Right cardiac atrium (tissue), 5 donors: ENCODE measurements at regions not wholly inside any gene's neighbourhood (a gene's known extent, or its start where the extent isn't known, plus 50 kb on each side); places are given as distances from the start of the nearest gene placed in this dataset.
A peak's percentile ranks its signal among the peaks of the same experiment; 100 is the strongest.

Experiments used
- ATAC-seq, 2 donors: fragments of 200-7000 bp; cut with Tn5 transposase; one replicate each; pipeline versions ENCODE4 v1.8.0 to v1.9.1; 2020; ENCODE audit warnings: moderate library complexity in 2 of 2, mild to moderate bottlenecking in 1 of 2
- DNase-seq, 3 donors: peaks; one replicate each; pipeline ENCODE4 v3.0.0-alpha.2; 2020
- H3K27ac ChIP-seq: one replicate; pipeline ENCODE4 v1.5.1; 2013; ENCODE audit warnings: mild to moderate bottlenecking, low read length, control low read depth, moderate library complexity
- H3K27me3 ChIP-seq: one replicate; pipeline ENCODE4 v1.6.1; 2013; ENCODE audit not compliant: control insufficient read depth, insufficient read depth
- H3K4me1 ChIP-seq: one replicate; pipeline ENCODE4 v1.6.1; 2013; ENCODE audit warnings: low read length; ENCODE audit not compliant: control insufficient read depth, insufficient read depth
- H3K4me3 ChIP-seq: one replicate; pipeline ENCODE4 v1.5.1; 2013; ENCODE audit warnings: low read length, control low read depth
- H3K9me3 ChIP-seq: one replicate; pipeline ENCODE4 v1.6.1; 2013; ENCODE audit warnings: low read length; ENCODE audit not compliant: control insufficient read depth
- WGBS: extraction: QIAGEN DNeasy Blood & Tissue Kit; methylation state at CpG from one replicate; pipeline ENCODE4 v1.1.7; 2013; 5-methylcytosine and 5-hydroxymethylcytosine counted together
- intact Hi-C, 4 donors: fragments of 100-400 bp; cut with DNase I; formaldehyde crosslinking; loops; one replicate each; pipeline versions ENCODE4 v1.11.0 to v1.14.0; 2022 to 2023
- donor health status: healthy with polysubstance abuse.
- donor health status: DM: no; HTN: yes; CAD: no.
- donor health status: DM: no; HTN: no; CAD: no.
- donor health status: DM: no; HTN: yes; CAD: no; lungs with severe emphysema.
- donor health status: DM: yes; HTN: yes; CAD: no.

- no peak overlapping the region for H3K27ac ChIP-seq
- intact Hi-C loops, result no loop called here
- H3K9me3 ChIP-seq, result no peaks in the 10 kb centered on the region
- no peaks in the 10 kb centered on the region for H3K4me1 ChIP-seq
- DNase-seq (no peak), ATAC-seq (no peak)
- no peak overlapping the region for H3K4me3 ChIP-seq
- 44% methylated on average over 10 of the region's 10 CpGs for WGBS
- no peaks in the 10 kb centered on the region for H3K27me3 ChIP-seq
Observed at GRCh38 chr5:121164632-121165031, 687.0 kb upstream of the FTMT start.

DNA sequence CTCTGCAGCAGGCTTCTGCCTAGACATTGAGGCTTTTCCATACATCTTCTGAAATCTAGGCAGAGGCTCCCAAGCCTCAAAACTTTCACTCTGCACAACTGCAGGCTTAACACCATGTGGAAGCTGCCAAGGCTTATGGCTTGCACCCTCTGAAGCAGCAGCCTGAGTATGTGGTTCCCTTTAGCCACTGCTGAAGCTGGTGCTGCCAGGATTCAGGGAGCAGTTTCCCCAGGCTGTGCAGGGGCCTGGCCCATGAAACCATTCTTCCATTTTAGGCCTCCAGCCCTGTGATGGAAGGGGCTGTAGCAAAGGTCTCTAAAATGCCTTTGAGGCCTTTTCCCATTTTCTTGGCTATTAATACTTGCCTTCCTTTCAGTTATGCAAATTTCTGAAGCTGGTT is 680.3 kb upstream of the FTMT start:
- no peaks in the 10 kb centered on the region for H3K4me1 ChIP-seq
- no peaks in the 10 kb centered on the region for H3K27me3 ChIP-seq
- DNase-seq (no peak), ATAC-seq (no peak)
- intact Hi-C loops, result no loop called here
- H3K4me3 ChIP-seq, result no peak overlapping the region
- no peaks in the 10 kb centered on the region for H3K9me3 ChIP-seq
- H3K27ac ChIP-seq, result no peak overlapping the region

GRCh38 chr5:121171834-121172233 is 679.8 kb upstream of the FTMT start:
- Histone ChIP-seq H3K4me1 (no peaks in the 10 kb centered on the region), H3K4me3 (no peak overlapping the region), H3K27ac (no peak overlapping the region), H3K27me3 (no peaks in the 10 kb centered on the region), H3K9me3 (no peaks in the 10 kb centered on the region)
- no peak for DNase-seq
- no peak for ATAC-seq
- 50% methylated on average over 2 of the region's 2 CpGs for WGBS
- intact Hi-C loops, result no loop called here

GRCh38 chr5:121174351-121174750 is 677.3 kb upstream of the FTMT start:
- H3K27me3 ChIP-seq, result no peaks in the 10 kb centered on the region
- H3K4me1 ChIP-seq, result no peaks in the 10 kb centered on the region
- 30% methylated on average over 1 of the region's 1 CpG for WGBS
- no peak overlapping the region for H3K4me3 ChIP-seq
- H3K27ac ChIP-seq, result no peak overlapping the region
- ATAC-seq (no peak), DNase-seq (no peak)
- intact Hi-C loops, result no loop called here
- no peaks in the 10 kb centered on the region for H3K9me3 ChIP-seq

DNA sequence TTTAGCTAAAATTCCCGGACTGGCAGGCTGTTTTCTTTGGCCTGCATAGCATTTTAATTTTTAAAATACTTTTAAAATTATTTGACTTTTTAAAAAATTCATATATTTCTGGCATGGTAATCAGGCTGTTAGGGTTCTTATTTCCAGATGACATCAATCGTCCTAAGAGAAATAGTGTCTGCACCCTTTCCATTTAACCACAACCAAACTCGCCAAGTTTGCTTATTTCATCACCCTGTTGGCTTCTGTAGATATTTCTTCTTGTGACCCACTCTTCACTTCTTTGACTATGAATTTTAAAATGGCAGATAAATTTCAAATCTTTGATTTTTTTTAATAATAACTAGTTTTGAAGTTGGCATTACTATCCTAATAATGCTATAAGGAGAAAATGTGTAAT is 675.7 kb upstream of the FTMT start:
- DNase-seq (no peak), ATAC-seq (no peak)
- intact Hi-C loops, result no loop called here
- H3K27me3 ChIP-seq, result no peaks in the 10 kb centered on the region
- H3K27ac ChIP-seq, result no peak overlapping the region
- H3K4me1 ChIP-seq, result no peaks in the 10 kb centered on the region
- no peaks in the 10 kb centered on the region for H3K9me3 ChIP-seq
- H3K4me3 ChIP-seq, result no peak overlapping the region
- 73% methylated on average over 3 of the region's 3 CpGs for WGBS

GRCh38 chr5:121182788-121183490 is 668.7 kb upstream of the FTMT start:
- intact Hi-C loops, result no loop called here
- no peak overlapping the region for H3K27ac ChIP-seq
- H3K9me3 ChIP-seq, result no peaks in the 10 kb centered on the region
- H3K4me1 ChIP-seq, result no peaks in the 10 kb centered on the region
- ATAC-seq, result no peak
- no peak overlapping the region for H3K4me3 ChIP-seq
- H3K27me3 ChIP-seq, result no peaks in the 10 kb centered on the region
- DNase-seq, result no peak
- 60% methylated on average over 6 of the region's 6 CpGs for WGBS

- WGBS, result 60% methylated on average over 3 of the region's 3 CpGs
- Histone ChIP-seq H3K4me3 (no peak overlapping the region), H3K27me3 (no peaks in the 10 kb centered on the region), H3K27ac (no peak overlapping the region), H3K9me3 (no peaks in the 10 kb centered on the region), H3K4me1 (no peaks in the 10 kb centered on the region)
- DNase-seq (no peak), ATAC-seq (no peak)
- intact Hi-C loops, result no loop called here
Observed at GRCh38 chr5:121188849-121189248, 662.8 kb upstream of the FTMT start.

GRCh38 chr5:121189342-121190305 is 662.1 kb upstream of the FTMT start:
- no peak for ATAC-seq
- Histone ChIP-seq H3K4me3 (no peak overlapping the region), H3K9me3 (no peaks in the 10 kb centered on the region), H3K27me3 (no peaks in the 10 kb centered on the region), H3K27ac (no peak overlapping the region), H3K4me1 (no peaks in the 10 kb centered on the region)
- 38% methylated on average over 4 of the region's 4 CpGs for WGBS
- intact Hi-C loops, result no loop called here
- DNase-seq, result no peak

DNA sequence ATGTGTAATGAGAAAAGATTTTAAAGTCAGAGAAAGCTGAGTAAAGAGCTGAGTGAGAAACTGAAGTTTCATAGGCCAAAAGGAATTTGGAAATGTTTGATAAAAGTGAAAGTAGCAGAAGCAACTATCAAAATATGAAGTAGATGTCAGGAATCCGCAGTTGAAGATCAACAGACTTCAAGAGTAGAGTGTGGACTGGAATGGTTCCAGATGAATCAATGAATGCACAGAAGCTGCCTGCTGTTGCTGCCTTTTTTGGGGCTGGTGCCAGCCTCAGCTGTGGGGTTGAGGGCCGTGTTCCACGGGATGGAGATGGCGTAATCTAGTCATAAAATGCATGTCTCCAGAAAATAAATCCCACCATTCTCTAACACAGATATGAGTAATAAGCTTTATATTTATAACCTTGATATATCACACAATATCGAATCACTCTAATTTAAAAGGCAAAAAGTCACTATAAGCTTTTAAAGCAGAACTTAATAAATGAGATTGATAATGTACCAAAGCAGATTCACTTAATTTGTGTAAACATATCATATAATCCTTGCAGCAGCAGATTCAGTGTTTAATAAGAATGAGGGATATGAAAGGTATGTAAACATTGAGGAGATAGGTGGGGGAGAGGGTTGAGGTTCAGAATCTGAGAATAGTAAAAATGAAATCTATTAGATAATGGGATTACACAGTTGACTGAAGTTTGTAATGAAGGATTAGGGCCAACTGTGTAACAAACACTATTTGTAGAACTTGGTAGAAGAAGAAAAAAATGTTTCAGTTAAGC is 652.3 kb upstream of the FTMT start:
- no peak overlapping the region for H3K27ac ChIP-seq
- DNase-seq (peak; percentile 39 to 42 (median 40)), ATAC-seq (no peak)
- WGBS, result 31% methylated on average over 5 of the region's 5 CpGs
- no peaks in the 10 kb centered on the region for H3K9me3 ChIP-seq
- H3K4me3 ChIP-seq, result no peak overlapping the region
- H3K27me3 ChIP-seq, result no peaks in the 10 kb centered on the region
- H3K4me1 ChIP-seq, result no peaks in the 10 kb centered on the region
- intact Hi-C loops, result no loop called here

DNA sequence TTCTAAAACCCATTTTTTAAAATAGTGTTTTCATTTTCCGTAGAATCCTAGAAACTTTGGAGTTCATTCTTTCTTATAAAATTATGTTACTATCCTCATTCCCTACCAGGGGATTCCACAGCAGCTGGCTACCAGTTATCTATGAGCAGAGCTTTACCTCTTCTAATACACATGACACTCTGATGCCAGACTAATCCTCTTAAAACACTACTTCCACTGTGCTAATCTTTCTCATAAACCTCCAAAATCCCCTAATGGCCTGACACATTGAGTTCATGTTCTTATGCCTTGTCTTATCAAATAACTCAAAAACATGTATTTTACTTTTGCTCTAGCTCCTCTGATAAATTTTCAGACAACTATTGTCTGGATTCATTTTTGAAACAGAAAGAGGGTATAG is 633.6 kb upstream of the FTMT start:
- H3K4me3 ChIP-seq, result no peak overlapping the region
- ATAC-seq (no peak), DNase-seq (no peak)
- no peaks in the 10 kb centered on the region for H3K9me3 ChIP-seq
- H3K27ac ChIP-seq, result no peak overlapping the region
- 29% methylated on average over 1 of the region's 1 CpG for WGBS
- intact Hi-C loops, result no loop called here
- H3K27me3 ChIP-seq, result no peaks in the 10 kb centered on the region
- no peaks in the 10 kb centered on the region for H3K4me1 ChIP-seq

DNA sequence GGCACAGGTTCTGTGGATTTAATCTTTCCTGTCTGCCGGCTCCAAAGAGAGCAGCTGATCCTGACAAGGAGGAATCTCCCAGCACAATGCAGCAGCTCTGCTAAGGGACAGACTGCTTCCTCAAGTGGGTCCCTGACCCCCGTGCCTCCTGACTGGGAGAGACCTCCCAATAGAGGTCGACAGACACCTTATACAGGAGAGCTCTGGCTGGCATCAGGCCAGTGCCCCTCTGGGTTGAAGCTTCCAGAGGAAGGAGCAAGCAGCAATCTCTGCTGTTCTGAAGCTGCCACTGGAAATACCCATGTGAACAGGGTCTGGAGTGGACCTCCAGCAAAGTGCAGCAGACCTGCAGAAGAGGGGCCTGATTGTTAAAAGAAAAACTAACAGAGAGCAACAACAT is 630.2 kb upstream of the FTMT start:
- peak in 1 of 3 donors; percentile 33 for DNase-seq
- Histone ChIP-seq H3K9me3 (no peaks in the 10 kb centered on the region), H3K4me1 (no peaks in the 10 kb centered on the region), H3K27me3 (no peaks in the 10 kb centered on the region), H3K4me3 (no peak overlapping the region), H3K27ac (no peak overlapping the region)
- 66% methylated on average over 3 of the region's 3 CpGs for WGBS
- ATAC-seq, result no peak
- intact Hi-C loops, result no loop called here
